ENCODE measurements at regions not wholly inside any gene's neighbourhood (a gene's known extent, or its start where the extent isn't known, plus 50 kb on each side); places are given as distances from the start of the nearest gene placed in this dataset.

- Histone ChIP-seq H3K27ac (no peak overlapping the region), H3K27me3 (peaks cover 0 to 6% (median 0%) of the 10 kb centered on the region in 9 donors), H3K4me3 (no peak overlapping the region), H3K36me3 (no peaks in the 10 kb centered on the region), H3K4me1 (peaks cover 0 to 8% (median 0%) of the 10 kb centered on the region in 12 donors), H3K9me3 (no peaks in the 10 kb centered on the region)
- WGBS, 4 donors = 49 to 56% (median 53%) methylated on average over 12 of the region's 12 CpGs
- intact Hi-C loops (cut with DNase I) = no loop called here
- DNase-seq = no peak
- ATAC-seq = no peak
- TF ChIP-seq POLR2A (IDR thresholded peaks at IDR 0.05) (no peak), CTCF (IDR thresholded peaks at IDR 0.05) (no peak)
These were observed 61.4 kb upstream of the SYT13 start for GRCh38 chr11:45347348-45348082.

- Histone ChIP-seq H3K27me3 (peaks cover 0 to 4% (median 0%) of the 10 kb centered on the region in 9 donors), H3K4me1 (peaks cover 0 to 8% (median under 1%) of the 10 kb centered on the region in 12 donors), H3K9me3 (no peaks in the 10 kb centered on the region), H3K27ac (no peak overlapping the region), H3K4me3 (no peak overlapping the region), H3K36me3 (no peaks in the 10 kb centered on the region)
- WGBS, 4 donors = 90 to 98% (median 96%) methylated on average over 2 of the region's 2 CpGs
- ATAC-seq = no peak
- no peak for TF ChIP-seq CTCF (IDR thresholded peaks at IDR 0.05)
- TF ChIP-seq POLR2A (IDR thresholded peaks at IDR 0.05) = no peak
- DNase-seq = no peak
- intact Hi-C loops (cut with DNase I) = no loop called here
These were observed 59.4 kb upstream of the SYT13 start for GRCh38 chr11:45345491-45345890.

GRCh38 chr11:45344028-45344427 is 57.9 kb upstream of the SYT13 start:
- intact Hi-C loops (cut with DNase I) = loop anchor here in 1 of 10 donors (5.0 kb wide), 1 partner anchor 428 kb away; no protein-coding TSS in a partner anchor
- 34 to 43% (median 39%) methylated on average over 2 of the region's 2 CpGs for WGBS, 4 donors
- TF ChIP-seq POLR2A (IDR thresholded peaks at IDR 0.05) = no peak
- no peak for TF ChIP-seq CTCF (IDR thresholded peaks at IDR 0.05)

GRCh38 chr11:45343444-45343843 is 57.3 kb upstream of the SYT13 start:
- no peak for DNase-seq
- Histone ChIP-seq H3K36me3 (no peaks in the 10 kb centered on the region), H3K27ac (no peak overlapping the region), H3K4me3 (no peak overlapping the region), H3K9me3 (no peaks in the 10 kb centered on the region), H3K4me1 (peaks cover 0 to 17% (median 6%) of the 10 kb centered on the region in 12 donors), H3K27me3 (peaks cover 0 to 9% (median 0%) of the 10 kb centered on the region in 9 donors)
- ATAC-seq = no peak
- no peak for TF ChIP-seq CTCF (IDR thresholded peaks at IDR 0.05)
- no peak for TF ChIP-seq POLR2A (IDR thresholded peaks at IDR 0.05)
- intact Hi-C loops (cut with DNase I) = loop anchor here in 1 of 10 donors (5.0 kb wide), 1 partner anchor 429 kb away; no protein-coding TSS in a partner anchor

More at GRCh38 chr11:45344028-45344427, 57.9 kb upstream of the SYT13 start:
- no peak for ATAC-seq
- Histone ChIP-seq H3K4me1 (peaks cover 0 to 17% (median 6%) of the 10 kb centered on the region in 12 donors), H3K27ac (no peak overlapping the region), H3K27me3 (peaks cover 0 to 4% (median 0%) of the 10 kb centered on the region in 9 donors), H3K9me3 (no peaks in the 10 kb centered on the region), H3K4me3 (no peak overlapping the region), H3K36me3 (no peaks in the 10 kb centered on the region)
- no peak for DNase-seq

Data from heart left ventricle (tissue), 16 donors.